KOPT-K1 (cell line): ENCODE measurements at regions not wholly inside any gene's neighbourhood (a gene's known extent, or its start where the extent isn't known, plus 50 kb on each side); places are given as distances from the start of the nearest gene placed in this dataset.

Experiments used
- H3K27ac ChIP-seq: fragments of 200-600 bp; sonication (generic); 2 replicates; pipeline ENCODE4 v1.5.1; 2016; ENCODE audit warnings: antibody characterized with exemption, mild to moderate bottlenecking, low read depth, low read length; ENCODE audit not compliant: poor library complexity, severe bottlenecking
- H3K36me3 ChIP-seq: fragments of 200-600 bp; sonication (generic); 2 replicates; pipeline ENCODE4 v1.5.1; 2017; ENCODE audit warnings: antibody characterized with exemption, mild to moderate bottlenecking, low read length, moderate library complexity; ENCODE audit not compliant: insufficient read depth
- H3K9me3 ChIP-seq: fragments of 200-600 bp; sonication (generic); 2 replicates; pipeline ENCODE4 v1.5.1; 2017; ENCODE audit warnings: antibody characterized with exemption, low read length, mild to moderate bottlenecking; ENCODE audit not compliant: insufficient read depth, poor library complexity, severe bottlenecking

DNA sequence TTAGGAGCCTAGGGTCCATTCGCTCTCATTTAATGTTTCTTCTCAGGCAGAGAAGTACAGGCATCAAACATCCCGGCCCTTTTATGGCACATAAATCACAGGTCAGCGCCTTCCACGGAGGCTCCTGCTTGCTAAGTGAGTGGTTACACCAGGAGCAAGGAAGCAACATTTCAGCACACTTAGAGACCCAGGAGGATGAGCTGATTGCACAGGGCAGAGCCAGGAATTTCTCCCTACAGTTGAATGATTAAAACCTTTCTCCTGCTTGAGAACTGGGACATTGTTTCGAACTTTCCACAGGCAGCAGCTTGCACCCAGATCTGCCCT is 233.4 kb downstream of the SPTSSA start:
- H3K36me3 ChIP-seq: no peaks in the 10 kb centered on the region
- no peak overlapping the region for H3K27ac ChIP-seq
- no peaks in the 10 kb centered on the region for H3K9me3 ChIP-seq

DNA sequence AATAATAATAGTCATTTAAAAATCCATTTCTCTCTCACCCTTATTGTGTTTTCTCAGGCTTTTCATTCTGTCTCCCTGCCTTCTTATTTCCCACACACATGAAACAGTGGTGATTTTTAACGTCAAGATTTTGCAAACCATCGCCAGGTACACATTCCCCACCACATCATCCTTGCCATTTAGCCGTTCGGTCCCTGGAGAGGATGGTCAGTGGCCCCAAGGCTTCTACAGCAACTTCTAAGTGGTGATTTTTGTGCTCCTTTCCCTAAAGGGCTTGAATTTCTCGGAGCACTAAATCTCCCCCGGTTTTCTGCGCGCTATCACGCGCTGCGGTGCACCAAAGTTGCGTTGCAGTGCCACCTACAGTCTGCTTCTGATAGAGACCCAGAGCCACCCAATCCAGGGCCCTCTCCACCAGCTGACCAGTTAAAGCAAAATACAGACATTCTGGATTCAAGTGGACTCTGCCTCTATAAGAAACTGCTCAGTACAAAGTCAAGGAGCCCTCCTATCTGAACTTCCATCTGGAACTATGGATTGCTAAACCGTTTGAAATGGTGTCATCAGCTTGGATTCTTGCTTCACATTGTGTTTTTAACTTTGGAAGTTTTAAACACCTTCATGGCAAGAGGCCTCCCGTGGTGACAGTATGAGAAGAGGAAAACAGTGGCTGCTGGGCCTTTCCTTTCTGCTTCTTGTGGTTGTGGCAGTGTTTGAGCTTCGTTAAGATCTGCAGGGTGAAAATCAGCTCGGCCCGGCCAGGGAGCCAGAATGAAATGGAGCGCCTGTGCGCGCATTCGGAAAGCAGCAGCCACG is 234.0 kb downstream of the SPTSSA start:
- Histone ChIP-seq H3K36me3 (no peaks in the 10 kb centered on the region), H3K27ac (no peak overlapping the region), H3K9me3 (no peaks in the 10 kb centered on the region)

DNA sequence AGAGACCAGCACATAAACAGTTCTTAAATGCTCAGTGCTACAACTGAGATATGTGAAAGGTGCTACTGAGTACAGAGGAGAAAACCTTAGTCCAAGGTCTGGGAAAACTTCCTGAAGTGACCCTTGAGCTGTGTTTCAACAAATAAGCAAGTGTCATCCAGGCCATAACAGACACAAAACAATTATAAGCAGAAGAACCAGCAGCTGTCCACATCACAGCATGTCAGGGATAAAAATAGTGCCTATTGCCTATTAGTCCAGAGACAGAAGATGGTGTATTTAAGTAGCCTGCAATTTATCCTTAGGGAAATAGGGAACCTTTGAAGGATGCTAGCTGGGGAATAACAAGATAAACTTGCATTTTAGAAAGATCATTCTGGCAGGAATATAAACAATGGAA is 237.8 kb downstream of the SPTSSA start:
- no peak overlapping the region for H3K27ac ChIP-seq
- no peaks in the 10 kb centered on the region for H3K36me3 ChIP-seq
- H3K9me3 ChIP-seq: no peaks in the 10 kb centered on the region

DNA sequence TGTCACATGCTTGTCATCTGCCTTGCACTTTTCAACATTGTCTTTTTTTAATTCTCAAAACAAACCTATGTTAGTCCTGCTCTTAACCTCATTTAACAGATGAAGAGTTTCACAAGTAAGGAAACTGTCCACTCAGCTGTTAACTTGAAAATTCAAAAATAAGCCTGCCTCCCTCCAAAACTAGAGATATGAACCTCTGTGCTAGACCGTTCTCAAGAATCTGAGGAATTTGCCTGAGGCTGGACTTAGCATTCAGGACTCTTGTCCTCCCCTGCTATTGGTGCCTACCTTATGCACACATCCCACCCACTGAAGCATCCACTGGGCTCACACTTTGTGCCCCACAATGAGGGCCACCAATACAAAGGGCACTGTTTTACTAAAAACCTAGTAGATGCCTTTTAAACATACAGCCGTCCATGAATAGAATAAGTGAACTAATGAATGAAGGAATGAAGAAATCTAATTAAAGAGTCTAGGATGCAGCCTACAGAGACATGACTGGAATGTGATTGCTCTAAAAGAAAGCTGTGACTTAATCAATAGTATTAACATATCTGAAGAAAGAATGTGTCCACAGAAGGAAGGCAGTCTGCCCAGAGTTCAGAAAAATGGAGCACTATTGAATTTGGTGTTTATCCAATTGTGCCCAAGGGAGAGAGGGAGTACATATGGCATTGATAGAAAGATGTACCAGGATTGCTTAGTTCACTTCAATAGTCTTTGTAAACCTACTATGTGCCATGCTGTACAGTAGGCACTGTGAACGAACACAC is 238.5 kb downstream of the SPTSSA start:
- no peaks in the 10 kb centered on the region for H3K9me3 ChIP-seq

DNA sequence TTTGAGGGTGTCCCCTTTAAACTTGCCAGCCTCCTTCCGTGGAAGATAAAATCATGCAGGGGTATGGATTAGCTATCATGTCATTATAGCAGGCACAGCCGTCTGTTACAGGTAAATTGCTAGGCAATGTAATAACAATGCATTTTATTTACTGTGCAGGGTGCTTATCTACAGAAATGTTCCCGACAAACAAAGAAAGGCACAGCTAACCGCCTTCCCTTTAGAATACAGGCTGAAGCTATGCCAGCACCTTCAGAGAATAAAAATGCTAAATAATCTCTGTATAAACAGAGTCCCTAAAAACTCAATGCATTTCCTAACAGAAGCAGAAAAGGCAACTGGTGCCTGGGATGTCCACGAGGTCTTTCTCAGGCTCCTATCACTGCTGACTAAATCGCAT is 239.2 kb downstream of the SPTSSA start:
- Histone ChIP-seq H3K27ac (no peak overlapping the region), H3K9me3 (no peaks in the 10 kb centered on the region), H3K36me3 (no peaks in the 10 kb centered on the region)

More for the DNA sequence above, 238.5 kb downstream of the SPTSSA start:
- no peak overlapping the region for H3K27ac ChIP-seq
- no peaks in the 10 kb centered on the region for H3K36me3 ChIP-seq

DNA sequence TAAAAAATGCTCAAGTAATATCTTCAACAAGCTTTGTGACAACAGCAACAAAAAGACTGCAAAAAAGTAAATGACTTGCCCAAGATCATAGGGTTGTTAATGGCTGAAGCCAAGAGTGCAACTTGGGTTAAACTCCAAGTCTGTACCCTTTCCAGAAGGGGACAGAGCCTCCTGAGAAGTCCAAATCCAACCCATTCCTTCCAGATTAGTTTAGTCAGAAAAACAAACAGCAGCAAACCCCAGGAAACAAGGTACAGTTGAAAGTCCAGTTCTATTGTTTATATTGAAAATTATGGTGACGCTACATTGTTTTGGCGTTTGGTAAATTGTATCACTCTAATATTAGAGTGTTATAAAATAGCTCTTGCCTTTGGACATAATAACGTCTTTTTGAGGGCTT is 239.9 kb downstream of the SPTSSA start:
- Histone ChIP-seq H3K36me3 (no peaks in the 10 kb centered on the region), H3K9me3 (no peaks in the 10 kb centered on the region), H3K27ac (no peak overlapping the region)

DNA sequence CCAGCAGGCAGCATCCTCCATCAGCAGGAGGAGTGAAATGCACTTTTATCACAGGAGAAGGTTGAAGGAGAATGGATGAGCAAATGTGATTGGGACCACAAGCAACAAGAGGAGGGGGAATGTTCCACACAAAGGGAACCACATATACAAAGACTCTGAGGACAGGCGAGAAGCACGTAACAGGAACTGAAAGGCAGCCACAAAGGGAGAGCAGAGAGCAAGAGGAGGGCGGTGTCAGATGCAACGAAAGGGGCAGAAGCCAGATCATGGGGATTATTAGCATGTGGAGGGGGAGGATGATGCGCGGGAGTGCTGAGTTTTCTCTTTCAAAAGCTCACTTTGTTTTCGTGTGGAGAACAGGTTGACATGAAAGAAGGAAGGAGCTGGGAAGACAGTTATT is 241.1 kb downstream of the SPTSSA start:
- no peaks in the 10 kb centered on the region for H3K36me3 ChIP-seq
- peak overlapping the region; percentile 29 for H3K27ac ChIP-seq
- no peaks in the 10 kb centered on the region for H3K9me3 ChIP-seq

DNA sequence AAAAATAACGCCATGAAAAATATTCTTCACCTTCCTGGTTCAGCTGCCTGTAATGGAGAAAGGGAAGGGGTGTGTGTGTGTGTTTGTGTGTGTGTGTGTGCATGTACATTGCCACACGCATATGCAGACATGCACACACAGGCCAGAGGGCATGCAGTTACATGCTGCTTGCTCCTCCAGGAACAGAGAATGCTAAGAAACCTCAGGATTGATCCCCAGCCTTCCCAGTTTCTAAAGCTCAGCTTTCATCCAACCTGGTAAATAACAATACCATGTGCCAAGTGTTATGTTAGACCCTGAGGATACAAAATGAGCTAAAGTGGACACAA is 241.7 kb downstream of the SPTSSA start:
- H3K9me3 ChIP-seq: no peaks in the 10 kb centered on the region
- no peak overlapping the region for H3K27ac ChIP-seq
- no peaks in the 10 kb centered on the region for H3K36me3 ChIP-seq

DNA sequence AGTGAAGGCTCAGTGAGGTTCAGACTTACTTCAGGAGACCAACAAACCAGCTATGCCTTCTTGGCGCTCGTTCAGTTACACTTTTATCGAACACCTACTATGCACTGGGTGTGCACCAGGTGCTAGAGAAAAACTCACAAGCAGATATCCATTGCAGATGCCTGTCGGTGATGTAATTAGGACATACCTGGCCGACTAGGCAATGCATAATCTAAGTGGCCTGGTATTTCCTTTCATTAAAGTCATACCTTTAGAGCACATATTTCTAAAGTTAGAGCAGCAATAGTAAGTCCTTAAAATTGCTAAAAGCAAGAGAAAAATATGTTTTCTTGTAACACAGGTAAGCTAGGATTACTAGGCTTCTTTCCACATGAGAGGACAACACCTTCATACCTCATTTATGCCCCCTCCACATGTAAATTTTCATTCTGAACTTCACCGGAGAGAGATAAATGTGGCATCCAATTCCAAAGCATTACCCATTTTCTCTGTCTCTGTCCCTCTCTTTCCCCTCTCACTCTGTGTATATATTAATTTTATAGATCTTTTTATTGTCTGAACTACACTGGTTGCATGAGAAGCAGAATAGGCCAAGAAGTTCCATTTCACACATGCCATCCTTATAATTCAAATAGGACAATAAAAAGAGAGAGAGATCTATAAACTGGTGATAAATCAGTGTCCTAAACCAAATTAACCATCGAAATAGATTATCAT is 242.2 kb downstream of the SPTSSA start:
- no peak overlapping the region for H3K27ac ChIP-seq
- H3K36me3 ChIP-seq: no peaks in the 10 kb centered on the region
- no peaks in the 10 kb centered on the region for H3K9me3 ChIP-seq

DNA sequence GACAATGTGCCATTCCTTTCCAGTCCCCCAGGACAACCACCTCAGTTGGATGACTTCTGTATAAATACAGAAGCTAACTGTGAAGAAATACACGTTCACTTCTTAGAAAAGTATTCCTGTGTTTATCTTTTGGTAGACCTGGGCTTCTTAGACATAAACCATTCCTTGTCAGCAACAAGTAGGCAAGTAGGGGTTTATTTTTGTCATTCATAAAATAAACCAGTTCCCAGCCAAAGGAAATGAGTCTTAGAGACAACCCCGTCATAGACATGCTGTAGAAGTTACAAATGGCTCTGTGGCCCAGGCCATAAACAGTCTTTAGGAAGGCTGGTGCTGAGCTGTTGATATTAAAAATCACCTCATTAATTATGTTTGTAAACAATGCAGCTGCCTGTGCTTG is 243.2 kb downstream of the SPTSSA start:
- no peaks in the 10 kb centered on the region for H3K36me3 ChIP-seq
- H3K27ac ChIP-seq: no peak overlapping the region
- H3K9me3 ChIP-seq: no peaks in the 10 kb centered on the region

DNA sequence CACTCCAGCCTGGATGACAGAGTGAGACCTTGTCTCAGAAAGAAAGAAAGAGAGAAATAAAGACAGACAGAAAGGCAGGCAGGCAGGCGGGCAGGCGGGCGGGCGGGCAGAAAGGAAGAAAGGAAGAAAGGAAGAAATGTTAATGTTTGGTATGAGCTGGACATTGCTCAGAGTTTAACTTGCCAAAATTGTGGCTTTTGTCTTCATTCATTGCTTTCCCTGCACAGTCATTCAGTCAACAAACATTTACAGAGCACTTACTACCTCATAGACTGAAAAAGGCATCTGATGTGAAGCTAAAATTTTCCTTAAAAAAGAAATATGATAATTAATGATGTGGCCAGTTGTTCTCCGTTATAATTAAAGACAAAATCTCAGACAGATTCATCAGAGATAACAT is 247.1 kb downstream of the SPTSSA start:
- Histone ChIP-seq H3K27ac (no peak overlapping the region), H3K9me3 (no peaks in the 10 kb centered on the region), H3K36me3 (no peaks in the 10 kb centered on the region)

DNA sequence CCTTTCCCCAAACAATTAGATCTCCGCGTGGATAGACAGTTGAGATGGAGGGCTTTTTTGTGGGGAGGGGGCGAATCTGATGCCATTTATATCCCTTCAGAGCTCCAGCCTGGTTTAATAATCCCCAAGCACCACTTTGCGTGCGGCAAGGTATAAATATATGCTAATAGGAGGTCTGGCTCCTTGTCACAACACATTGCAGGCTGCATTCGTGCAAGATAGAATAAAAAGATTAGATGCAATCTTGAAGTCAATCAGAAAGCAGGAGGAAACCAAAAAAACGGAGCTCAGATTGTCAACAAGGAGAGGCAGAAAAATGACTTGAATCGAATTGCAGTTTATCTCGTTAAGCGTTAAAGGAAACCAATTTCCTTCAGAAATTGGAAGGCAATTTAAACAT is 248.7 kb downstream of the SPTSSA start:
- H3K9me3 ChIP-seq: no peaks in the 10 kb centered on the region
- no peak overlapping the region for H3K27ac ChIP-seq
- H3K36me3 ChIP-seq: no peaks in the 10 kb centered on the region

DNA sequence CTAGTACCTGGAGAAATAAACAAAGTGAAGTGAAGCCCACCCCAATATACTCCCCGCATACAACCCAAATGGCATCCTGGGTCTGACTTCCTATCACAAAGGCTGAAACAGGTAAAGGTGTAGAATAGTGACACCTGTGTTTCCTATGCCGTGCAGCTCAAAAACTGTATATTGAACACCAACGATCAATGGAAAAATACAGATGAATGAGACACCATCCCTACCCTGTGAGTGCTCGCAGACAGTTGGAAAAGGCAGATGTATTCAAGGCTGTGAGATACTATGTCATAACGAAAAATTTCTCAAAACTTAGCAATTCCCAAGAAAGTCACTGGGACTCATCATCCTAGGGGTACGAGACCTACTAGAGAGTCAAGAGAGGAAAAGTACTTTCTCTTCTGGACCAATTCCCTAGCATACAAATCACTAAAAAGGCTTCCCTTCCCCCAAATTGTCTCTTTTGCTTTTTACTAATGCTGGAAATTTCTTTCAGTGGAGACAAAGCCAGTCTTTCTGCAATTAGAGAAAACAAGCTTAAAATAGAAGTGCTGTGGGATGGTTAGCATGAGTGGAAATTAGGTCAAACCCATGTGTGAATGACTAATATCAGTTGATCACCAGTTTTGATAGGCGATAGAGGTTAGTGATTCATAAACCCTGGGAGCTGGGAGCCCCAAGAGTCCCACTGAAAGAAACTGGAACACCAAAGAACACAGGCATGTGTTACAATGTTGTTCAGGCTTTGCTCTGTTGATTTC is 249.7 kb downstream of the SPTSSA start:
- H3K9me3 ChIP-seq: no peaks in the 10 kb centered on the region
- H3K27ac ChIP-seq: no peak overlapping the region
- no peaks in the 10 kb centered on the region for H3K36me3 ChIP-seq

DNA sequence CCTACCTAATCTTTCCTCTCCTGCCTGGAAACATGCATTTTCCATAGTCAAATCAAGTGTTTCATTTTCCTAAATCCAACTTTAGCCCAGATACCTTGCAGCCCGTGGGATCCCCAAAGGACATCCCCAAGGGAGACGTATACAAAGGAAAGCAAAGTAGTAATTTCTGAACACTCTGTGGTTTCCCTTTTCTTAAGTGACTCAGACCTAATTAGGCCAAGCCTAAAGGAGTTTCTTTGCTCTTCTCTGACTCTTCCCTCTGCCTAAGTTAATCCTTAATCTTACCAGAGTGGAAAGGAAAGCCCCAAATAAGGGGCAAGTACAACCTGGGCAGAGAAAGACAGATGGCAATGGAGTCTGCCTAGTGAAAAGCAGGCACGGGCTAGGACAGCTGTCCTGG is 250.3 kb downstream of the SPTSSA start:
- Histone ChIP-seq H3K27ac (no peak overlapping the region), H3K9me3 (no peaks in the 10 kb centered on the region), H3K36me3 (no peaks in the 10 kb centered on the region)

DNA sequence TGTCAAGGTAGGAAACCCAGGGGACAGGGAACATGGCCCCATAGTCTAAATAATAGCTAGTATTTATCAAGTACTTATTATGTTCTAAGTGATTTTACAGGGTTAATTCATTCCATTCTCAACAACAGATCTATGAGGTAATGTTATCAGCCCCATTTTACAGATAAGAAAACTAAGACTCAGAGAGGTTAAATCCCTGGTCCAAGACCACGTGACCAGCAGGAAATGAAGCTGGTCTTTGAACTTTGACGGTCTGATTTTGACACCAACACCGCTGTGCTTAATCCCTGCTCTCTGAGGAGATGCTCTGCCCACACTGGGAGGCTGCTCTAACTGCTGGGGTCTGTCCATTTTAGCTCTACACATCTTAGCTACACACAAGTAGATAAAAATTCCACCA is 253.5 kb downstream of the SPTSSA start:
- Histone ChIP-seq H3K27ac (no peak overlapping the region), H3K9me3 (no peaks in the 10 kb centered on the region), H3K36me3 (no peaks in the 10 kb centered on the region)
